Lung microvascular endothelial cell (primary cell): ENCODE measurements at regions not wholly inside any gene's neighbourhood (a gene's known extent, or its start where the extent isn't known, plus 50 kb on each side); places are given as distances from the start of the nearest gene placed in this dataset.
"Not testable (repeated sequence)": the region's sequence is repeated elsewhere in the genome, so short reads cannot be mapped to it uniquely, and the experiment has no call there.

Experiments used
- DNase-seq, 2 donors: peaks; one replicate each; pipeline versions ENCODE4 v3.0.0 to v3.0.0-alpha.2; 2010; ENCODE audit warnings: low read depth in 2 of 2

DNA sequence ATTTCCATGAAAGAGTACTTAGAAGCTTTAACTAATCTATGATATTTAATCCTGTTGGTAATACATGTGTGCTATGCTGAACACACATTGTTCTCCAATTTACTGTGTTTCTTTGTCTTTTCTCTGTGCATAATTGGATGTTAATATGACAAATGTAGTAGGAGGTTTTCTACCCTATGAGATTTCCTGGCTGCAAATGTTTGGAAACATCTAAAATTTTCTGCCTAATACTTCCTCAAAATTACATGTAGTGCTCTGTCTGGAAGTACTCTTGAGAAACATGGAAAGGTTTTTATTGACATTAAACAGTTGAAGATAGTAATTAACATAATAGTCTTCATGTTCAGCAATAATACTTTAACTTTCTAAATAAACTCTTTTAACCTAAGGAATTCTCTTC lies 213.0 kb downstream of the KITLG start:
- DNase-seq, result no peak

DNA sequence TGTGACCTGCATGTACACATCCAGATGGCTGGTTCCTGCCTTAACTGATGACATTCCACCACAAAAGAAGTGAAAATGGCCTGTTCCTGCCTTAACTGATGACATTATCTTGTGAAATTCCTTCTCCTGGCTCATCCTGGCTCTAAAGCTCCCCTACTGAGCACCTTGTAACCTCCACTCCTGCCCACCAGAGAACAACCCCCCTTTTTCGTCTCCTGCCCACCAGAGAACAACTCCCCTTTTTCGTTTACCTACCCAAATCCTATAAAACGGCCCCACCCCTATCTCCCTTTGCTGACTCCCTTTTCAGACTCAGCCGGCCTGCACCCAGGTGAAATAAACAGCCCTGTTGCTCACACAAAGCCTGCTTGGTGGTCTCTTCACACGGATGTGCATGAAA lies 212.2 kb downstream of the KITLG start:
- not testable (repeated sequence) for DNase-seq

DNA sequence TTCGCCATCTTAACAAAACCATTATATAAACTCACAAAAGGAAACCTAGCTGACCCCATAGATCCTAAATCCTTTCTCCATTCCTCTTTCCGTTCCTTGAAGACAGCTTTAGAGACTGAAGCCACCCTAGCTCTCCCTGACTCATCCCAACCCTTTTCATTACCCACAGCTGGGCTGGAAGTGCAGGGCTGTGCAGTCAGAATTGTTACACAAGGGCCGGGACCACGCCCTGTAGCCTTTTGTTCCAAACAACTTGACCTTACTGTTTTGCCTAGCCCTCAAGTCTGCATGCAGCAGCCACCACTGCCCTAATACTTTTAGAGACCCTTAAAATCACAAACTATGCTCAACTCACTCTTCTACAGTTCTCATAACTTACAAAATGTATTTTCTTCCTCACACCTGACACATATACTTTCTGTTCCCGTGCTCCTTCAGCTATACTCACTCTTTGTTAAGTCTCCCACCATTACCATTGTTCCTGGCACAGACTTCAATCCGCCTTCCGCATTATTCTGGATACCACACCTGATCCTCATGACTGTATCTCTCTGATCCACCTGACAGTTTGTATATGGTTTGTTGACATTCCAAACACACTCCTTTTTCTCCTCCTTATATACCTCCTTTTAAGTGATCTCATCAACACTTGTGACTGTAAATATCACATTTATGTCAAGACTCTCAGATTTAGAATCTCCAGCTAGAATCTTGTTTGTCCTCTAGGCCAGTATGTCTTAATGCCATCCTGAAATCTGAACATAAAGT lies 208.7 kb downstream of the KITLG start:
- peak in 1 of 2 donors; percentile 8 for DNase-seq

DNA sequence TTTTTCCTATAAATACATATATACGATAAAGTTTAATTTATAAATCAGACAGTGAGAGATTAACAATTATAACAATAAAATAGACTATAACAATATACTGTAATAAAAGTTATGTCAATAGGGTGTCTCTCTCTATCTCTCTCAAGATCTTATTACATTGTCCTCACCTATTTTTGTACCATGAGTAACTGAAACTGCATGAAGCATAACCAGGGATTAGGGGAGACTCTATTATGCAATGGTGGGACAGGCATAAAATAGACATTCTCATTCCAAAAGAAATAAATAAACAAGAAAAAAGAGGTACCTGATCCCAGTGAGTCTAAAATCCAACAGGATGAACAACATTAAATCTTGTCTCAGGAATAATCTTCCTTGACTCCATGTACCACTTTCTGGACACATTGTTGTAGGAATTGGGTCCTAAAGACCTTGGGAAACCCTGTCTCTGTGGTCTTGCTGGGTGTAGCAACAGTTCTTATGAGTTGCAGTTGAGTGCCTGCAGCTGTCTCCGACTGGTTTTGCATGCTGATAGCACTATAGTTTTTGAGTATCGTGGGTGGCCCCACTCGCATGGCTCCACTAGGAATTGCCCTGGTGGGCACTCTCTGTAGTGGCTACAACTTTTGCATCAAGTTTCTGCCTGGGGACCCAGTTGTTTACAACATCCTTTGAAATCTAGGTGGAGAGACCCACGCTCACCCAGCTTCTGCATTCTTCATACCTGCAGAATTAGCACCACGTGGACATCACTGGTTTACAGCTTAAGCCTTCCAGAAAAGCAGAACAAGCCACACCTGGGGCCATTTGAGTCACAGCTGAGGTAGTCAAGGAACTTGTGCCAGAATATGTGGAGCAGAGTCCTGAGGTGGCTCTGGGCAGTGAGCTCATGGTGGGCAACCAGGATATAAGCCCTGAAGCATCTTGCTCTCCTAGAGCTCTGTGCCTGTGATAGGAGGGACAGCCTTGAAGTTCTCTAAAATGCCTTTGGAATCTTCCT lies 204.7 kb downstream of the KITLG start:
- no peak for DNase-seq

DNA sequence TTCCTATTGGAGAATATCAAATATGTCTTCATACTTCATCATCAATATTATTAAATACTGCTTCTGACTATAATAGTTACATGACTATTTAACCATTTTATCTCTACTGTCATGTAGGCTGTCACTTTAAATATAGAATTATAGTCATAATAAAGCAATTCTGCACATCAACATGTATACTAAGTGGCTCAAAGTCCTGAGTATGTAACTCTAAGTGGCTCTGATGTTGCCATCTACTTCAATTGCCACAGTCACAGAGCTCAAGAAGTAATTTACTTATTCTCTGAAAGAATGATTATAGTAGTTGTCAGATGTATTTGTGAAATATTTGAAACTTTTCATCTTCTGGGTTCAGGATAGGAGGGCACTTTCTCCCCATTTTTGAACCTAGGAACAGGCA lies 202.3 kb downstream of the KITLG start:
- no peak for DNase-seq

DNA sequence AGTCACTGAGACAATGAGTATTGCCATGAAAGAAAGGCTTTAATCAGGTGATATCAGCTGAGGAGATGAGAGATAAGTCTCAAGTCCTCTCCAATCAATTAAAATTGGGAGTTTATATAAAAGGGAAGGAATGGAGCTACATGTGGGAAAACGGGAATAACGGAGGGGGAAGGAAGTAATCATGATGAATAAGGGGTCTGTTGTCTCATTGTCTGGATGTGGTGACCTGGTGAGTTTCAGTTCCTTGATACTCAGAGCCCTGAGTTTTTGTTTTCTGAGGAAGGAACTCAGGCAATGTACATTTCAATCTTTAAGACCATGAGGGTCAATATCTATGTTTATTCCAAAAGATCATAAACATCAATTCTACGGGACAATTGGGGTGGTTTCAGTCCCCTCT lies 198.8 kb downstream of the KITLG start:
- DNase-seq, result no peak

DNA sequence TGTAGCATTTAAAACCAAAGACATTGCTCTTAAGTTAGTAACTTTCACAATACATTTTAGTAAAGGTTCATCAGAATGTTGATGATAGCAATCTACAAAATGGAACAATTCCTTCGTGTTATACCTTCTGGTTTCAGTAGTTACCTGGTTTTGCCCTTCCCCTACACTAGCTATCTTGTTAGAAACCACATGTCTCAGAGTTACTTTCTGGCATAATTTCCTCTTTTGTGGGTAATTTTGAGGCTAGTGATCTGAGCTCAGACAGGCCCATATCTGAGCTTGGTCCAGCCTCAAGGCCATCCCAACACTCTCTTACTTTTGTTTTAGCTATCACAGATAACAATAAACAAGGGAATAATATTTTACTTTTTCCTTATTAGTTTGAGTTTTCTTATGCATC lies 196.9 kb downstream of the KITLG start:
- DNase-seq, result no peak

DNA sequence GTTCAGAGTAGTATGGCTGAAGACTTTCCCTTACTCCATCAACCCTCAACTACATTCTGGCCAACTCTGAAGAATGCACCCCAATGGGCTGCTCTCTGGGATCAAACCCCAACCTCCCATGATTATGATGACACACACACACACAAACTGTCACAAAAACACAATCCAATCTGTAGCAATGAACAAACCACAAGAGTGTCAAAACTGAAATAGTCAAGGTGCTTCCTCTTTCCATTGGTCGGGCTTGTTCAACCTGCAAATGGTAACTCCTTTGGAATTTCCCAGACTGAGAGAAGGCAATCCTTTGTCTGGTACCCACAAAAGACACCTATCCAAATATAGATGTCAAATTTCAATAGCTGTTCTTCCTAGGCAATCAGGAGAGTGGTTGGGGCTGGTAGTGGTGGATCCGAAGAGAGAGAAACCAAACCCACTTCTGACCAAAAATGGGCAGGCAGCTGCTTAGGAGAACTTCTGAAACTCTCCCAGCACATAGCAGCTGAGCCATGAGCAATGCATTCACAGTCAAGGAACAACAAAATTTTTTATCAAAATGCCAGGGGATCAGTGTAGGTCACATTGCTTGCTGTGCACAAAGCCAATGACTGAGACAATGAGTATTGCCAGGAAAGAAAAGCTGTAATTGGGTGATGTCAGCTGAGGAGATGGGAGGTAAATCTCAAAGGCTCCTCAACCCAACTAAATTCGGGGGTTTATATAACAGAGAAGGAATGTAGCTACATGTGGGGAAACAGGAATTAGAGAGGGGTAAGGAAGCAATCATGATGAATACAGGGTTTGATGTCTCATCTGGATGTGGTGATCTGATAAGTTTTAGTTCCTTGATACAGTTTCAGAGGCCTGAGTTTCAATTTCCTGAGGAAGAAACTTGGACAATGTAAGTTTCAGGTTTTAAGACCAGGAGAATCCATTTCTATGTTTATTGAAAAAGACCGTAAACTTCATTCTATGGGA lies 191.4 kb downstream of the KITLG start:
- peak in 1 of 2 donors; percentile 6 for DNase-seq

DNA sequence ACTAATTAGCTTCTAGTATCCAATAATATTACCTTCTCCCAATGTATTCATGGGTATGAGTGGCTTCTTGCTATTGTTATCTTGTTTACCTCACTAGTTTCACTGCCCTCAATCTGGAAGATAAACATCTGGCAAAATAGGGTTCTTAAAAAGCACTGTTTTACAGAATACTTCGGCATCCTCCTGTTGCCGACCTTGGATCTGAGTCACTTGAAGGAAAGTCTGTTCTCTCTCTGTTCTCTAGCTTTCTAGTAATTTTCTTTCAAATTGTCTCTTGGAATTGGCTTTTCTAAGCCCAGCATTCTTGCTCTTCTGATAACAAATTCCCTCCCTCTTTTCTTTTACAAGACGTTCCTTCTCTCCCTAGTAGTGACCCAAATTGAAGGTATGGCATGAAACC lies 189.5 kb downstream of the KITLG start:
- DNase-seq, result no peak

DNA sequence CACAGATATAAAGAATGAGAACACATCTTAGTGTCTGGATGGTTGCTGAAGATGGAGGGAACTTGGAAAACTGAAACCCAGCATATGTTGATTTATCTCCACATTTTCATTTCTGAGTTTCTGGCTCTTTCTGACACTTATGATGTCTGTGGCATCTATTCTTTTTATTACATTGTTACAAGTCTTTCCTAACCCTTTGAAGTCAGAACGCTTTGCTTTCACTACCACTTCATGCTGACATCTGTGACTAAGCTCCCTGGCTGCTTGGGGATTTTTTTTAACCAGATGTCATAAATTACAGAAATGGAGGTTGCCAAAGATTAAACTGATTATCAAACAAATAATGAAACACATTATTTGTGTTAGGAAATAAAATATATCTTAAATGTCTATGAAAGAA lies 188.7 kb downstream of the KITLG start:
- peak in 1 of 2 donors; percentile 90 for DNase-seq

DNA sequence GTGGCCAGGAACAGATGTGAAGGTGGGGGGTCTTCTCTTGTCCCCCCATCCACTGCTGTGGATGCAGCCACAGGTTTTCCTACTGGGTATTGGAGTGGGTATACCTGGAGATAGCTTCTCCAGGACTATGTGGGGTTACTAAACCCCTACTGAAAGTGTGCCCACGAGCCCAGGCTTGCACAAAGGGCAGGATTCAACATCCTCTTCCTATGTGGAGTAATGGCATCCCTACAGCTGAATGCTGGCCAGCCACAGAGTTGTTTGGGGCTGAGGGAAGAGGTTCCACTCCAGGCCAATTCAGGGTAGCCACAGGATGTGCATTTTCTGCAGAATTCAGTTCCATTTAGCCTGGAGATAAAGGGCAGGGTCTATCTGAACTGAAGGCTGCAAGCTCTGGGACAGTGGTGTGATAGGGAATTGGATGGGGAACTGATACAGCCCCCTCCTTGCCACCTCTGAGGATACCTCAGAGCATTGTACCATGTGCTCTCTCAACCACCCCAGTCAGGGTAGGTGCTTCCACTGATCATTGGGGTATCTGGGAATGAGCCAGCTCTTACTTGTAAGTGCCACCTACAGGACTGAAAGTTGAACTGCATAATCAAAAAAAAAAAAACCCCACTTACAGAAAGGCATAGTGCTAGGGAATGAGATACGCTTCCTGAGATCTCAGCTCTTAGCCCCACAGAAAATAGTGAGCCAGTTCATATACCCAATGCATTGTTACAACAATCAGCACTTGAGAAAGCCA lies 187.1 kb downstream of the KITLG start:
- peak; percentile 63 to 77 for DNase-seq

DNA sequence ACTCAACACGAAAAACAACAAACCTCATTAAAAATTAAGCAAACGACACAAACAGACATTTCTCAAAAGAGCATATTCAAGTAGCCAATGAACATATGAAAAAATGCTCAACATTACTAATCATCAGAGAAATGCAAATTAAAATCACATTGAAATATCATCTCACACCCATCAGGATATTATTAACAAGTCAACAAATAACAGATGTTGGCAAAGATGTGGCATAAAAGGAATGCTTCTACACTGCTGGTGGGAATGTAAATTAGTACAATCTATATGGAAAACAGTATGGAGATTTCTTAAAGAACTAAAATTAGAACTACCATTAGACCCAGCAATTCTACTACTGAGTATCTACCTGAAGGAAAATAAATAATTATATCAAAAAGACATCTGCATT lies 182.2 kb downstream of the KITLG start:
- no peak for DNase-seq

DNA sequence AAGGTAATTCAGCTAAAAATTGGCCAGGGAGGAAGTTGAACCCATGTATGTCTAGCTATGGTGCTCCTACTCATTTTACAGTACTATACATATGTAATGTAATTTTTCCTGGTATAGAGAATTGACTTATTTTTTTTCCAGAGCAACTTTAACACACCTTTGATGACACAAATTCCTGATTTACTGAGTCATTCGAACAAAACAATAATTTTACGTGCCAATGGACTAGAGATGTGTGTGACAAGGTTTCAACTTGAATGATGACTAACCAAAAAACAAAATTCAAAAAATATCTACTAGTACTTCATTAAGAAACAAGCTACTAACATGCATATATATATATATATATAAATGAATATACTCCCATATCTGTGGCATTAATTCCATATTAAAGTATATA lies 180.5 kb downstream of the KITLG start:
- DNase-seq, result no peak

DNA sequence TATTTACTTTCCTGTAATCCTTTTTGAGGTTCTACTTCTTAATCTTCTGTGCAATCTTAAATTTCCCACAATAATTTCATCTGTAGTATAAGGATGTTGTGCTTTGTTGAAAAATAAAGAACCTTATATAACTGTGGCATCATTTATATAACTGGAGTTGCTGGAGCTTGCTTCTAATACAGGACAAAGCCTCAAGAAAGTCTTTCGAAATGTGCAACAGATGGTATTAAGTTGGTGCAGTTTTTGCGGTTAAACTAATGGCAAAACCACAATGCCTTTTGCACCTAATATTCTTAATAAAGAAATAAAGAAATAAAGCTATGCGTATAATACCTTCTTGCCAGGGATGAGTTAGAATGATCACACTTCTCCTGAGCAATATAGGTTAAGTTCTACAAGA lies 180.0 kb downstream of the KITLG start:
- no peak for DNase-seq

DNA sequence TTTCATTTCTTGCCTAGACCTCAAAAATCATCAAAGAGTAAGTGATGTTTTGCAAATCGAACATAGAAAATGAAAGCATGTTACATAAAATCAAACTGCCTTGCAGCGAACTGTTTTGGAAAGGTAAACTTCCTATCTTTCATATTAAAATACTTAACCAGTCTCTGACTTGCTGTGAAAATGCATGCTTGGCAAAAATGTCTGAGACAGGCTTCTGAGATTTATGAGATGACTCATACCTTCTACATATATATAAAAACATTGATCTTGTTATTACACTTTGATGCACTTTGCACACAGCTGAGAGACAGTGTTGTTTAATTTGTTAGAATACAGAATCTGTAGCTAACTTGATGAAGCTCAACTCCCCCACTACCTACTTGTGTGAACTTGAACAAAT lies 179.1 kb downstream of the KITLG start:
- DNase-seq, result peak in 1 of 2 donors; percentile 48

DNA sequence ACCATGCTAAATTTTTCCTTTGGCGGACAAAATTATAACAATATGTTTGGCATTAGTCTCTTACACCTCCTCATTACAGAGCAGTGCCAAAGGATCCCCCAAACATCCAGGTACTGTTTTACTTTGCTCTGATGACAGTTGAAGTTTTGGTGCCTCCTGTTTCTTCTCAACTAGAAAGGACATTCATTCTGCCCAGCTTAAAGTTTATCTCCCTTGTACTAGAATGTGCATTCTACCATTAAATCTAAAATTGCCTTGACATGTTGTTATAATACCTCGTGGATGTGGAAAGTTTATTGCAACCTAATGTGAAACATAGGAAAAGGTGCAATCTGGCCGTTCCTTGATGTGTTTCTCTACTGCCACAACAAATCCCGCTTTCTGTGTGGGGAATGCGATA lies 173.4 kb downstream of the KITLG start:
- DNase-seq, result no peak

DNA sequence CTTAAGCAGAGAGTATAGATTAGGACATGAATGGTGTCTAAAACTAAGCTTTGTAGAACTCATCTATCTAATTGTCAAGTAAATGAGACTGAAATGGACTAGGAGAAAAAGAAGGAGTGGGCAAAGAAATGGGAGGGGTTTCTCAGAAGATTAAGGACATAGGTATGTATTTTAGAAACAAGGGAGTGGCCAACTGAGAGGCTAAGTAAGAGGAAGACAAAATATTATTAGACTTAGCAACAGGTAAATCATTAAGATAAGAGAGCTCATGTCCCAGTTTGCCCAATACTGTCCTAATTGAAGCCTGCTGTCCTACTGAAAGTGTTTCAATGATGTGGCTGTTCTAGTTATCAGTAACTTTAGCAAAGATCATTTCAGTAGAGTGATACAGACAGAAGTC lies 171.4 kb downstream of the KITLG start:
- DNase-seq, result no peak

DNA sequence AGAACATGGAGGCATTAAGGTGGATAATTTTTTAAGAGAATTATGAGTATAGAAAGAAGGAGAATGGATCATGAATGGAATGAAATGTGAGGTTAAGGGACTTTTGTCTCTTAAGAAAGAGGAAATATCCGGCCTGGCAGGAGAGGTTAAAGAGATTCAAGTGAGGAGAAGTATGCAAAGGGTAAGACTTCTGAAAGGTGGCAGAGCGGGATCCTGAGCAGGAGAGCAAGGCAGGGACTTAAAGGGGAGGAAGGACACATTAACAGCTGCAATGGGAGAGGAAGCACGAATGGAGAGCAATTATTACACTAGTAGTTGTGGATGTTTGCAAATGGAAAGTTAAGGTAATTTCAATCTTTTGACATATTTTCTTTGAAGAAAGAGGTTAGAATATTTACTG lies 171.0 kb downstream of the KITLG start:
- DNase-seq, result no peak

DNA sequence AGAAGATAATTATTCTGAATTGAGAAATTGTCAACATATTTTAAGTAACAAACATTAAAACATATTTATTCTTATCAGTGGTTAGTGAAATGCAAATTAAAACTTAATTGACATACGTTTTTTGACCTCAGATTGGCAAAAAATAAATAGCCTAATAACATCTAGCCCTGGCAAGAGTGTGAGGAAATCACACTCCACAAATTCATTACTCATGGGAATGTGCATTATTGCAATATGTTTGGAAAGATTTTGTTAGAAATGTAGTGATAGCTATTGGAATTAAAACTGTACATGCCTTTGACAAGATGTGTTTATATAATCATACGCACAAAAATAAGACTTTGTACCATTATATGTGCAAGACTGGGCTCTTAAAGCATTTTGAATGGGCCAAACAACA lies 168.6 kb downstream of the KITLG start:
- DNase-seq, result no peak

DNA sequence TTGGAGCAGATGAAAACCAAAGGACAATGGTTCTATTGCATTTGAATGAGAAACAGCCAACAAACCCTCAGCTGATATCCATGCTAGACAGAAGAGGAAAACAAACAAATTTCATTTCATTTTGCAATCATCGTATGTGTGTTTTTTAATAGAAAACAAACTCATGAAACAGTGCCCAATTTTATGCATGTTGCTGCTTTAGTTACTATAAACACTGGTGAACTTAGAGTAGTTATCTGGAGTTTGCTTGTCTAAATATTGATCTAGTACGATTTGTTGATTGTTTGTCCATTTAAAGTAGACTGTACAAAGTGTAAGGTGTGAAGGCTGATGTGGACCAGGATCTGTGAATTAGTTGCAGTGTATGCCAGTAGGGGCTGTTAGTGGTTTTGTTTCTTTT lies 166.6 kb downstream of the KITLG start:
- DNase-seq, result no peak

DNA sequence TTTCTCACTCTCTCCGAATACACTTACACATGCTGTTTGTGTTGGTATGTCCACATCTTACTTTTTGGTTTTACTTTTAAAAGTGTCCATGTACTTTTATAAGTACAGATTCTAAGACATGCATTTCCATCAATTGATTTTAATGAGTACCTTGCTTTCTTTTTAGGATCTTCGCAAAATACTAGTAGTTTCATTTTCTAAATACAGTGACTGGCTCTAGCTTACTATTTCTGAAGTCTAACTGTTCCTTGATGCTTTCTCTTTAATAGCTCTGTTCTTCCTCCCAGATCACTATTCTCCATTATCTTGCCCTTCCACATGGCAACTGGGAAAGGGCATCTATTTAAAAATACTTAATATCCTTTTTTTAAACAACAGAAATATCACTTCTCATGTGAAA lies 164.1 kb downstream of the KITLG start:
- DNase-seq, result no peak
